ENCODE measurements at regions not wholly inside any gene's neighbourhood (a gene's known extent, or its start where the extent isn't known, plus 50 kb on each side); places are given as distances from the start of the nearest gene placed in this dataset.

DNA sequence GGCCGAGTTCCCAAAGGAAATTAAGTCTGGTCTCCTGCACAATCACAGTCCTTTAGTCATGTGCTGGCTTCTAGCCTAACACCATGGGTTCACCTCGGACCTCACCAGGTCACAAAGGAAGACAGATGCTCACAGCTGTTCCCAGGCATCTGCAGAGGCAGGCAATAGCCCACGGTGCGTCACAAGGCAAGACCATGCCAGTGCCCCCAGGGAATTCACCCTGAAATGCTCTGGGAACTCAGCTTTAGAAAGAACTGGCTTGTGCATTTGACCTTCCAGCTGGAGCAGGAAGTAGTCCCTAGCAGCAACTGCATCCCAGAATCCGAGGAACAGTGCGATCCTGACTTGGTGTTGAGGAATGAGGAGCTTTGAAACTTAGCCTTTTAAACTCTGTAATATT, 96.8 kb upstream of the WASF3 start:
- Histone ChIP-seq H2BK12ac (ENCODE audit: low read length) (no peak overlapping the region), H4K91ac (ENCODE audit: low read depth, low read length, poor library complexity) (no peak overlapping the region), H3K27me3 (ENCODE audit: control insufficient read depth in 3 of 3, insufficient read depth in 3 of 3, low read depth in 1 of 3, low read length in 3 of 3) (peaks cover 0 to 3% (median 0%) of the 10 kb centered on the region in 3 experiments), H3K27ac (replicated peaks; ENCODE audit: low read length) (no peak overlapping the region), H2BK5ac (ENCODE audit: low read length) (no peak overlapping the region), H2BK120ac (ENCODE audit: low read depth, low read length) (no peak overlapping the region), H3K18ac (ENCODE audit: low read length) (no peak overlapping the region), H4K8ac (ENCODE audit: low read depth, low read length) (no peak overlapping the region), H3K4ac (ENCODE audit: low read length) (no peak overlapping the region), H3K23ac (ENCODE audit: low read depth, low read length, poor library complexity) (no peak overlapping the region), H3K4me1 (ENCODE audit: control insufficient read depth in 2 of 2, insufficient read depth in 1 of 2, low read depth in 1 of 2, low read length in 2 of 2) (no peaks in the 10 kb centered on the region), H3K9ac (ENCODE audit: low read depth, low read length, poor library complexity) (no peak overlapping the region), H3K9me3 (replicated peaks in 1 of 2; ENCODE audit: control insufficient read depth in 2 of 2, insufficient read depth in 1 of 2, low read depth in 1 of 2, low read length in 2 of 2) (no peaks in the 10 kb centered on the region), H2AK5ac (ENCODE audit: low read depth, low read length) (no peak overlapping the region), H2BK15ac (ENCODE audit: low read length) (no peak overlapping the region), H3K79me1 (ENCODE audit: low read depth, low read length) (no peaks in the 10 kb centered on the region), H3K4me2 (ENCODE audit: insufficient read depth, low read length, poor library complexity, severe bottlenecking) (no peak overlapping the region), H3K14ac (ENCODE audit: low read length) (no peak overlapping the region), H3K4me3 (ENCODE audit: low read length in 2 of 2) (peak overlapping the region in 1 of 2 donors; percentile 7), H3K36me3 (replicated peaks in 1 of 2; ENCODE audit: control insufficient read depth in 2 of 2, insufficient read depth in 2 of 2, low read length in 2 of 2) (no peaks in the 10 kb centered on the region), H2AFZ (ENCODE audit: low read length) (peak overlapping the region; percentile 17)
- no CpG with 5 or more reads among the region's 6 CpGs for WGBS, 2 donors (ENCODE audit: extremely low coverage in 2 of 2, insufficient read length in 2 of 2, insufficient replicate concordance in 1 of 2)
- DNase-seq (ENCODE audit: low spot score) = no peak

DNA sequence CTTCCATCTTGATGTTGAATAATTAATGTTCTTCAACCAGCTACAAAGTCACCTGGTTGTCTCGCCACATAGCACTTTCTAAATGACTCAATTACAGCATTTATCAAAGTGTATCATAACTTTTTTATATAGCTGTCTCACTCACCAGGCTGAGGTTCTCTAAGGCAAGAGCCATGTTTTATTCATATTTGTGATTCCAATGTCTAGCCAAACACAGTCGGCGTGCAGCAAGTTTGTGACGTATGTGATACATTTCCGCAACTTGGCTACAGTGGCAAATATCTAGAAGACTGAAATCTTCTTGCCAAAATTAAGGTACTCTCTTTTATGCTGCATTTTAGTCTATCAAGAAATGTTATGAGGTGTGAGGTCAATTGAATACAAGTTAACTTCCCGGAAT, 94.2 kb upstream of the WASF3 start:
- Histone ChIP-seq H3K4ac (ENCODE audit: low read length) (no peak overlapping the region), H3K27ac (replicated peaks; ENCODE audit: low read length) (no peak overlapping the region), H3K9ac (ENCODE audit: low read depth, low read length, poor library complexity) (no peak overlapping the region), H2BK120ac (ENCODE audit: low read depth, low read length) (no peak overlapping the region), H3K27me3 (ENCODE audit: control insufficient read depth in 3 of 3, insufficient read depth in 3 of 3, low read depth in 1 of 3, low read length in 3 of 3) (peaks cover 0 to 3% (median 0%) of the 10 kb centered on the region in 3 experiments), H3K36me3 (replicated peaks in 1 of 2; ENCODE audit: control insufficient read depth in 2 of 2, insufficient read depth in 2 of 2, low read length in 2 of 2) (no peaks in the 10 kb centered on the region), H3K79me1 (ENCODE audit: low read depth, low read length) (no peaks in the 10 kb centered on the region), H4K8ac (ENCODE audit: low read depth, low read length) (no peak overlapping the region), H3K18ac (ENCODE audit: low read length) (no peak overlapping the region), H3K9me3 (replicated peaks in 1 of 2; ENCODE audit: control insufficient read depth in 2 of 2, insufficient read depth in 1 of 2, low read depth in 1 of 2, low read length in 2 of 2) (no peaks in the 10 kb centered on the region), H2BK15ac (ENCODE audit: low read length) (no peak overlapping the region), H3K4me1 (ENCODE audit: control insufficient read depth in 2 of 2, insufficient read depth in 1 of 2, low read depth in 1 of 2, low read length in 2 of 2) (peaks cover 0 to 3% of the 10 kb centered on the region in 2 donors), H3K4me3 (ENCODE audit: low read length in 2 of 2) (no peak overlapping the region), H4K91ac (ENCODE audit: low read depth, low read length, poor library complexity) (no peak overlapping the region), H2AFZ (ENCODE audit: low read length) (no peak overlapping the region), H2BK5ac (ENCODE audit: low read length) (no peak overlapping the region), H3K4me2 (ENCODE audit: insufficient read depth, low read length, poor library complexity, severe bottlenecking) (no peak overlapping the region), H2AK5ac (ENCODE audit: low read depth, low read length) (no peak overlapping the region), H3K23ac (ENCODE audit: low read depth, low read length, poor library complexity) (no peak overlapping the region), H3K14ac (ENCODE audit: low read length) (no peak overlapping the region), H2BK12ac (ENCODE audit: low read length) (no peak overlapping the region)
- DNase-seq (ENCODE audit: low spot score) = no peak
- no CpG with 5 or more reads among the region's 6 CpGs for WGBS, 2 donors (ENCODE audit: extremely low coverage in 2 of 2, insufficient read length in 2 of 2, insufficient replicate concordance in 1 of 2)

DNA sequence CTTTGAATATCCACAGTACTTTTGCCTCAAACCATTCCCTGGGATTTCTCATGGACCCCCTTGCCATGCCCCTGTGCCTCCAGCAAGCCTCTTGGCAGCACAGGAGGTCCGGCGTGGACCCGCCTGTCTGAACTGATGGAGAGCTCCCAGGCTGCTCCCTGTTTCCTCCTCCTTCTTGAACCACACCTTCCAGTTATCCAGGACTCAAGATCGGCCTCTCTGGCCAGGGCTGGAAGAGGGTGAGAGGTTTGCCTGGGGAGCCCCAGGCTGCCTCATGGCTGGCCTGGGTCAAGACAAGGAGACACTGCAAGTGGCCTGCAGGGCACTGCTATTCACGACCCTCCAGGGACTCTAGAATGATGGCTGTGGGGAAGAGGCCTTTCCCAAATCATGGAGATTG, 93.6 kb upstream of the WASF3 start:
- Histone ChIP-seq H3K14ac (ENCODE audit: low read length) (no peak overlapping the region), H3K36me3 (replicated peaks in 1 of 2; ENCODE audit: control insufficient read depth in 2 of 2, insufficient read depth in 2 of 2, low read length in 2 of 2) (no peaks in the 10 kb centered on the region)
- WGBS, 2 donors (ENCODE audit: extremely low coverage in 2 of 2, insufficient read length in 2 of 2, insufficient replicate concordance in 1 of 2) = no CpG with 5 or more reads among the region's 5 CpGs

DNA sequence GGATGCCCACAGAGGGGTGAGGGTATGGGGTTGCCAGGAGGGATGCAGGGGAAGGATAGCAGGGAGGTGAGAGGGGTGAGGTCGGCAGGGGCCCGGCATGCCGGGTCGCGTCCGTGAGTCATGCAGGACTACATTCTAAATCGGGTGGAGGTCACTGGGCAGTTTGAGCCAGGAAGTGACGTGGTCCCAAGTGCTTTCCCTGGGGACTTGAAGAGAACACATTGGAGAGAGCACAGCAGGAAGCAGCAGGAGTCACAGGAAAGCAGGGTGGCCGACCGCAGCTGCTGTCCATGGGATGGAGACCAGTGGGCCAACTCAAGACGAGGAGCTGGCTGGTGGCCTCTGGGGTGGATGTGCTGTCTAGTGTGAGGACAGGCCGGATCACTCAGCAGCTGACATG, 92.0 kb upstream of the WASF3 start:
- no peak overlapping the region for H2BK12ac ChIP-seq (ENCODE audit: low read length)
- no peaks in the 10 kb centered on the region for H3K9me3 ChIP-seq (replicated peaks in 1 of 2; ENCODE audit: control insufficient read depth in 2 of 2, insufficient read depth in 1 of 2, low read depth in 1 of 2, low read length in 2 of 2)
- no peak overlapping the region for H4K91ac ChIP-seq (ENCODE audit: low read depth, low read length, poor library complexity)
- no peak for DNase-seq (ENCODE audit: low spot score)
- H2BK120ac ChIP-seq (ENCODE audit: low read depth, low read length) = no peak overlapping the region
- WGBS, 2 donors (ENCODE audit: extremely low coverage in 2 of 2, insufficient read length in 2 of 2, insufficient replicate concordance in 1 of 2) = no CpG with 5 or more reads among the region's 12 CpGs
- H3K14ac ChIP-seq (ENCODE audit: low read length) = no peak overlapping the region
- H3K4me3 ChIP-seq (ENCODE audit: low read length in 2 of 2) = no peak overlapping the region
- H3K9ac ChIP-seq (ENCODE audit: low read depth, low read length, poor library complexity) = no peak overlapping the region
- H3K18ac ChIP-seq (ENCODE audit: low read length) = no peak overlapping the region
- no peak overlapping the region for H3K4ac ChIP-seq (ENCODE audit: low read length)
- H3K36me3 ChIP-seq (replicated peaks in 1 of 2; ENCODE audit: control insufficient read depth in 2 of 2, insufficient read depth in 2 of 2, low read length in 2 of 2) = no peaks in the 10 kb centered on the region
- no peak overlapping the region for H2BK15ac ChIP-seq (ENCODE audit: low read length)
- no peak overlapping the region for H4K8ac ChIP-seq (ENCODE audit: low read depth, low read length)
- H2AK5ac ChIP-seq (ENCODE audit: low read depth, low read length) = no peak overlapping the region
- no peak overlapping the region for H3K27ac ChIP-seq (replicated peaks; ENCODE audit: low read length)
- peaks cover 0 to 7% of the 10 kb centered on the region in 2 donors for H3K4me1 ChIP-seq (ENCODE audit: control insufficient read depth in 2 of 2, insufficient read depth in 1 of 2, low read depth in 1 of 2, low read length in 2 of 2)
- no peak overlapping the region for H2AFZ ChIP-seq (ENCODE audit: low read length)
- H2BK5ac ChIP-seq (ENCODE audit: low read length) = no peak overlapping the region
- H3K4me2 ChIP-seq (ENCODE audit: insufficient read depth, low read length, poor library complexity, severe bottlenecking) = no peak overlapping the region
- peaks cover 0 to 3% (median 0%) of the 10 kb centered on the region in 3 experiments for H3K27me3 ChIP-seq (ENCODE audit: control insufficient read depth in 3 of 3, insufficient read depth in 3 of 3, low read depth in 1 of 3, low read length in 3 of 3)
- no peaks in the 10 kb centered on the region for H3K79me1 ChIP-seq (ENCODE audit: low read depth, low read length)
- H3K23ac ChIP-seq (ENCODE audit: low read depth, low read length, poor library complexity) = no peak overlapping the region

More for the DNA sequence above, 93.6 kb upstream of the WASF3 start:
- Histone ChIP-seq H3K9me3 (replicated peaks in 1 of 2; ENCODE audit: control insufficient read depth in 2 of 2, insufficient read depth in 1 of 2, low read depth in 1 of 2, low read length in 2 of 2) (no peaks in the 10 kb centered on the region), H3K23ac (ENCODE audit: low read depth, low read length, poor library complexity) (no peak overlapping the region), H2BK15ac (ENCODE audit: low read length) (no peak overlapping the region), H4K8ac (ENCODE audit: low read depth, low read length) (no peak overlapping the region), H3K79me1 (ENCODE audit: low read depth, low read length) (no peaks in the 10 kb centered on the region), H3K27me3 (ENCODE audit: control insufficient read depth in 3 of 3, insufficient read depth in 3 of 3, low read depth in 1 of 3, low read length in 3 of 3) (peaks cover 0 to 3% (median 0%) of the 10 kb centered on the region in 3 experiments), H2AFZ (ENCODE audit: low read length) (no peak overlapping the region), H3K9ac (ENCODE audit: low read depth, low read length, poor library complexity) (no peak overlapping the region), H2BK12ac (ENCODE audit: low read length) (no peak overlapping the region), H3K27ac (replicated peaks; ENCODE audit: low read length) (no peak overlapping the region), H2BK120ac (ENCODE audit: low read depth, low read length) (no peak overlapping the region), H2BK5ac (ENCODE audit: low read length) (no peak overlapping the region), H3K4ac (ENCODE audit: low read length) (no peak overlapping the region), H3K4me2 (ENCODE audit: insufficient read depth, low read length, poor library complexity, severe bottlenecking) (no peak overlapping the region), H3K18ac (ENCODE audit: low read length) (no peak overlapping the region), H3K4me3 (ENCODE audit: low read length in 2 of 2) (no peak overlapping the region), H2AK5ac (ENCODE audit: low read depth, low read length) (no peak overlapping the region), H4K91ac (ENCODE audit: low read depth, low read length, poor library complexity) (no peak overlapping the region), H3K4me1 (ENCODE audit: control insufficient read depth in 2 of 2, insufficient read depth in 1 of 2, low read depth in 1 of 2, low read length in 2 of 2) (peaks cover 0 to 7% of the 10 kb centered on the region in 2 donors)
- DNase-seq (ENCODE audit: low spot score) = no peak
